Tibial nerve (tissue), 3 donors: ENCODE measurements at regions not wholly inside any gene's neighbourhood (a gene's known extent, or its start where the extent isn't known, plus 50 kb on each side); places are given as distances from the start of the nearest gene placed in this dataset.

Experiments
- CTCF ChIP-seq, 5 experiments: fragments of 200-600 bp in 3 of 5; fragments of 450-650 bp in 2 of 5; sonication (generic) in 3 of 5; IDR thresholded peaks; one replicate each; pipeline ENCODE4 v1.5.1; 2016 to 2019; ENCODE audit warnings: antibody characterized with exemption in 5 of 5, mild to moderate bottlenecking in 3 of 5, moderate library complexity in 2 of 5
- POLR2A ChIP-seq, 2 donors: fragments of 450-650 bp; IDR thresholded peaks; one replicate each; pipeline ENCODE4 v1.6.1; 2017; ENCODE audit warnings: antibody characterized with exemption in 2 of 2, mild to moderate bottlenecking in 2 of 2, moderate library complexity in 2 of 2

- TF ChIP-seq CTCF (IDR thresholded peaks at IDR 0.05) (no peak), POLR2A (IDR thresholded peaks at IDR 0.05) (no peak)
Measured at GRCh38 chr12:92596383-92596782, 106.4 kb upstream of the PLEKHG7 start.
